Stimulated activated CD4-positive, alpha-beta T cell treated with anti-CD3 and anti-CD28 coated beads, Interleukin-2, amount 100 ng/mL, for 24 hours (primary cell): ENCODE measurements at regions not wholly inside any gene's neighbourhood (a gene's known extent, or its start where the extent isn't known, plus 50 kb on each side); places are given as distances from the start of the nearest gene placed in this dataset.

ENCODE experiments used
- DNase-seq, 2 donors: peaks; one replicate each; pipeline ENCODE4 v3.0.0-alpha.2; 2020

DNA sequence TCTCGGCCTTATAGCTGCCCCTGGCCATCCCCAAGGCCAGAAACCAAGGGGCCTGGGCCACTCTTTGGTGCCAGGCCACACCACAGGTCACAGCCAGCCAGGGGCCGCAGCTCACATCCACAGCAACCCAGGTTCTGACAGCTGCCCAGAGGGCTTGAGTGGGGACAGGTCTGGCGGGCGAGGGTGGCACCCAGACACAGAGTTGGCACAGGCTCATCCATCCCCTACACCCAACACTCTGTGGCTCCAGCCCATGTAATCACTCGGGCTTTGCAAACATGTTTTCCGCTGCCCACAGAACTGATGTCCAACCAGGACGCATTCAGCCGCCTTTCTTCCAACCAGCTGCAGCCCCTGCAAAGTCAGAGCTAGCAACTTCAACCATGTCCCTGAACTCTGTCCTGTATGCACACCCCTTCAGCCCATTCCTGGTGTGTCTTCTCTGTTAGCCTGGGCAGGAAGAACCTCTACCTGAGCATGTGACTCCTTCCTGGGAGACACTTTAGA is 57.7 kb upstream of the PPP2R2D start:
- no peak for DNase-seq

DNA sequence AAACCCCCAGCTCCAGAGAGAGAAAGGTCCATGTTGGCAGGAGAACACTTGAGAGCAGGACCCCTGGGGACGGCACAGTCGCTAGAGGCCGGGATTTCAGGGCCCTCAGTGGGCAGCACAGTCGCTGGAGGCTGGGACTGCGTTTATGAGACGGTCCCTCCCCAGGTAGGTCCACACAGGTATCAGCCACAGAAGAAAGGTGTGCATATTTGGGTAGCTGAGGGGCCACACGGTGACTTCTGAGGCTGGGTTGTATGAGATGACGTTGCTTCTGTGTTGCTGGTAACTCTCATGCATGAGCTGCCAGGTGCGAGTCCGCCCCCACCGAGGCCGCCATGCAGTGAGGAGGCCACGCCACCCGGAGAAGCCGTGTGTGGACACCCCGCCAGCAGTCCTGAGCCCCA is 56.9 kb upstream of the PPP2R2D start:
- DNase-seq = no peak

DNA sequence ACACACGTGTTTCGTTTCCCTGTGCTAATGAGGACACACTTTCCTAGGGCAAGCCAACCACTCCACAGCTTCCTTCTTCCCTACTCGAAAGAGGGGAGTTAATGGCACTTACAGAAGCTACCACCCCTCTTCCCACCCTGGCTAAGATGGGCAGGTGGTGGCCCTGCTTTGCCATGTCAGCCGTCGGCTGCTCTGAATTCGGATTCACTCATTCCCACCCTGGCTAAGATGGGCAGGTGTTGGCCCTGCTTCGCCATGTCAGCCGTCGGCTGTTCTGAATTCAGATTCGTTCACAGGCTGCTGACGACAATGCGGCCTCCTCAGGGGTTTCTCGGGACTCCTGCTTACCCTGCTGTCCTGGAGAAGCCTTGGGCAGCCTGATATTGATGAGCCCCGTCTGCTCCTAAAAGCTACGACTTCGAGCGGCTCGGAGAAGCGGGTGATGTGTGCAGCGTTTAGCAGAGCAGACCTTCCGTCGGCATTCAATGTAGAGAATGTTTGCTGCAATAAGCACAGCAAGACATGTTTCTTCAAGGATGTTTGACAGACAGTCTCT is 56.2 kb upstream of the PPP2R2D start:
- DNase-seq = no peak

DNA sequence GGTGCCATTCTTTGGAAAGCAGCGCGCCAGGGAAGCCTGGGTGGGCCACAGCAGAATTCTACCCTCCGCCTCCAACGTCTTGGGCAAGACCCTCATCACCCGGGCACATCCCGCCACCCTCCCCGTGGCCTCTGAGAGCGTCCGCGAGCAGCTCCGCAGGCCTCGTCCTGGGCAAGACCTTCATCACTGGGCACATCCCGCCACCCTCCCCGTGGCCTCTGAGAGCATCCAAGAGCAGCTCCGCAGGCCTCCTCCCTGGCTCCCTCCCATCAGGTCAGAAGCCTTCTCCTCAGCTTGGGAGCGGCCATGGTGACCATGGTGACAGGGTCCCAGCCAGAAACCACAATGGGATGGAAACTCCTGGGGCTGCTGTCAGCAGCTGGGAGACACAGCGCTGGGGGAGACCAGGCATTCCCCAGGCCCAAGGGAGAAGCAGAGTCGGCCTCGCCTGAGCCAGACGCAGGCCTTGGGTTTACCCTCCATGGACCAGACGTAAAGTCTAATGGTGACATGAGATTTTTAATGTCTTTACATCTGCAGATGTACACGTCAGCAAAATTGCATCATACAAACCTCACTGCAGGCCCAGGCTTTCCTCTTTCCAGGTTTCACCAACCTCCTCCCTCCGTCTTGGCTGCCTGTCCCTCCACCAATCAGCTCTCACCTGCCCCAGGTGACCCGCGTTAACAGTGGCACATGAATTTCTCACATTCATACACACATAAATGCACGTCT is 55.1 kb upstream of the PPP2R2D start:
- DNase-seq = no peak

DNA sequence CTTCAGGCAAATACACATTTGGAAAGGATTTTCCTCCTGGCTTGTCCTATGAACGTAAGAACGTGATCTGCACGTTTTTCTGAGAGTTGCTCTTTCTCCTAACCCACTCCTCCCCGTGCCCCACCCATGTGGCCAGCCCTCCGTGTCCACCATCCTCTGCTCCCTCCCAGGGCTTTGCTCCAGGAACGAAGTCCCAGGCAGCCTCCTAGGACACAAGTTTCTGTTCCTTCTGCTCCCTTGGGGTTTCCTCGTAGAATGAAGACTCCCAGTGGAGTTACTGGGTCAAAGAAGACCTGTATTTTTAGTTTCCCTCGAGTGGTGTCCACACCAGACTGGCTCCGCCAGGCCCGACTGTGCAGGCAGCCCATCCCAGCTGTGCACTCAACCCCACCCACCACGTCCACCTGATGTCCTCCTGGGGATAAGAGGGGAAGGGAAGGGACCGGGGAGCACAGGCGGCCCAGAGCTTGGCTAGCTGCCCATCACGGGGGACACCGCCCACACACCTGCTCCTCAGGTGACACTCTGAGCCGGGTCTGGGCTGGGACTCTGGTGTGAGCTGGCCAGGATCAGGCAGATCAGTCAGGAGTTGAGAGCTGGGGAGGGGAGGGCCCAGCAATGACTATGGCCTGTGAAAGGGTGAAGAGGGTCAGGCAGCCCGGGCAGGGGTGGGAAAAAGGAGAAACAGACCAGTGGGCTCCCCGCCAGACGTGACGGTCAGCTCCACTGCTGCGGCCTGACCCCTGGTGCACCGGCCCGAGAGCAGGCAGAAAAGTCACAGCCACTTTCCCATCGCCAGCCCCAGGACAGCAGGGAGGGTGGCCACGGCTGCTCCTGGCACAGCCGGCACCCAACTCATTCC is 54.3 kb upstream of the PPP2R2D start:
- no peak for DNase-seq

DNA sequence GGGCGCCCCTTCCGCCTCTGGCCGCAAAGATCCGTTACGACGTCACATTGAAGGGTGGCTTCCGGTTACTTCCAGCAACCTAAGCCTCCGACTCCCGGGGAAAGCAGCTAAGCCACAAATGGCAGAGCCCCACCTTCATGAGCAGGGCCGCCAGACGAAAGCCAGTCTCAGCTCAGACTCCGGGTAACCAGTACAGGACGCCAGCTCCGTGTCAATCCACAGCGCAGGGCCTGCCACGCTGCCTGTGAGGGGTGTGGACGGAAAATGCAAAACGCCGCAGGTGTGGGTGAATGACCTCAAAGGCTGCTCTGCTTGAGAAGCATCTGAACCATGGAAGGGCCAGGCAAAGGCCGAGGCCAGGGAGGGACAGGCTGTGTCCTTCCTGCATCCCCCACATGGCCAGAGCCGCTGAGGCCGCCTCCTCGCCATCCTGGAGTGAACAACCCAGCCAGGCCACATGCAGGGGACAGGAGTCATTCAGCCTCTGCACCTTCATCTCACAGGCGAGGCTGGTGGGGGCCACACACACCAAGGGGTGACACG is 53.5 kb upstream of the PPP2R2D start:
- DNase-seq = no peak

DNA sequence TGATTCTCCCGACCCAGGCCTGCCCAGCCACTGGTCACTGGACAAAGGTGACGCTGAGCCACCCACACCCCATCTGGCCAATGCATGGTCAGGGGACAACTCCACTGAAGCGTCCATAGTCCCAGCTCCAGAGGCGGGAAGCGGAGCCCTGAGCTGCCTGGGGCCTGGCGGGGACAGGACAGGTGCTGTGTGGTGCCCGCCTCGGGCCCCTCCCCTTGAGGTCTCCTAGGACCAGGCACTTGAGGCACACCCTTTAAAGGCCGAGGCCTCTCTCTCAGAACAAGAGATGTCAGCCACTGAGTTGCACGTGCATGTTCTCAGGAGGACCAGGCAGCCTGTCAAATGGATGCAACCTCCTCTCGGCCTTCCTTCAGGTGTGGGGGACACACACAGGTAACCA is 52.5 kb upstream of the PPP2R2D start:
- no peak for DNase-seq

DNA sequence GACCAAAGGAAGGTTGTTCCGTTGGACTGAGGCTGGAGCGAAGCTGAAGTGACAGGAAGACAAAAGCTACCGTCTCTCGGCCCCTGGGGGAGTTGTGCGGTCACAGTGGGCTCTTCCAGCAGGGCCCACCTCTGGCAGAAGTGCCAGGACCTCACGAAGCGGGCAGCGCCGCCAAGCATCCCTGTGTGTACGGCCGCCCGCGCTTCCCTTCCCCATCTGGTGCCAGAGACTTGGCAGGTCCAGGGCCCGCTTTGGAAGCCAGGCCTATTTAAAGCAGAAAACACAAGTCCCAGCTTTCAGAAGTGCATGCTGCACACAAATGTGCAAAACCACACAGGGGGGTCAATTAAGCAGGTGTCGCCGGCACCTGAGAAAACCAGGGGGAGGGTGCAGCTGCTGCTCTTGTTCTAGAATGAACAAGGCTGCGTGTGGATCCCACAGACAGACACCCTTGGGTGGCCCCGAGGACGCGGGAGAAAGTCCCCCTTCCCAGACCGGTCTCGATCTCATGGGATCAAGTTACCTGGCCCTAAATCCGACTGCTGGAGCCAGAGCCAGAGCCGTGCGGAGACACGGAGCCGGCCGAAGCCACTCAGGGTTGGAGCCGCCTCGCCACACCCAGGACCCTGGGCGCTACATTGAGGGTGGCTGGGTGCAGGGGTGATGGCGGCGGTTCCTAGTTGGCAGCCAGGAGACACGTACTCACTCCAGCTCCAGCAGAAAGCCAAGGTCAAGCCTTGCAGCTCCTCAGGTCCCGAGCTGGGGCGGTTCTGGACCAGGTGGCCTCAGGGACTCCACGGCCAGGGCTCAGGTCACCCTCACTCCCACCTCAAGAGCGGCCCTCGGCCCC is 51.8 kb upstream of the PPP2R2D start:
- DNase-seq = no peak

DNA sequence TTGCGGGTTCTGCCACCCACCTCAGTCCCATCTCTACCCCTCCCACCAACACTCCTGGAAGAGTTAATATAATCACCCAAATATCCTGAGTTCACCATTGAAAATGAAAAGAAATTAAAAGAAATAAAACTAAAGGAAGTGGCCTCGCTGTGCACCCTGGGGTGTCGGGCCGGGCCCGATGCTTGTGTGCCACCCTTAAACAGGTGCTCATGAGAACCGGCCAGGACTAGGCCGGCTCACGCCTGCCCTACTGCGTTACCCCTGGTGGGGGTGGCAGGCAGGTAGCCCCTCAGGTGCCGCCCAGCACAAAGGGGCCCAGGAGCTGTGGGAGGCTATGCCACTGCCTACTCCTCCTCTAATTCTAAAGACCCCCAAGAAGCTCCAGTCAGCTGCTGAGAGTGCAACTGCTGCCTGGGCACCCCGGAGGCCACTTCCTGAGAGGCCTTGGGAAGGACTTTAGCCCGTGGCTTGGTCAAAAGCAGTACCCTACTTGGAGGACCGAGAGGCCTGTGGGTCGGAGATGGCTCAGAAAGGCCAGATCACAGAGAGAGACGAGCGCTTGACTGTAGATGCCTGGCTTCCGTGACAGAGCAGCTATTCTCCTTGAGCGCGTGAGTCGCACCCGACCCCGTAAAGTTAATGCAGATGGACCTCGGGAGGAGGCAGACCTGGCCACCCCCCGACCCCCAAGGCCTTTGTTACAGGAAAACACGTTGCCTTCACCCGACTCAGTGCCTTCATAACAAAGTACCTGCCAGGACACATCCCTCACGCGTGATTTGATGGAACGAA is 51.0 kb upstream of the PPP2R2D start:
- no peak for DNase-seq

DNA sequence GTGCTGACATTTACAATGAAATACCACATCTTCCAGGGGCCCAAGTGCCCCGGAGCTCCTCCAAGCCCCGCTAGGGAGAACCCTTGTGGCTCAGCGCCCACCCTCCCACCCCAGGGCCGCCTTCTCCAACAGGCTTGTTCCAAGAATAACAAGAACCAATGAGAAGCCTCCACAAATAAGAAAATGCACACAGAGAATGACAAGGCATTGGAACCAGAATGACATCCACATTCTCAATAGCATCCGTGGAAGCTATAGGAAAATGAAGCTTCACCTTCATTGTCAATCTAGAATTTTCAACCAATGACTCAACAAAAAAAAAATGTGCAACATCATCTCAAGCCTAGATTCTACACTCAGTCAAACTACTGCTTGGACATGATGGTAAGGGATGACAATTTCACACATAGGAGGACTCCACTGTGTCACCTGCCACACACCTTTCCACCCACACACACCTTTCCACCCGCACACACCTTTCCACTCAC is 50.4 kb upstream of the PPP2R2D start:
- DNase-seq = no peak
